ENCODE measurements at regions not wholly inside any gene's neighbourhood (a gene's known extent, or its start where the extent isn't known, plus 50 kb on each side); places are given as distances from the start of the nearest gene placed in this dataset.

- TF ChIP-seq CTCF (IDR thresholded peaks at IDR 0.05): no peak
- no peak for TF ChIP-seq POLR2A (IDR thresholded peaks at IDR 0.05)
Measured at GRCh38 chr2:8149985-8150539, 531.8 kb upstream of the ID2 start.

Measured in heart left ventricle (tissue), 13 donors.